Inflammatory macrophage treated with lipopolysaccharide for 4 hours (primary cell): ENCODE measurements at regions not wholly inside any gene's neighbourhood (a gene's known extent, or its start where the extent isn't known, plus 50 kb on each side); places are given as distances from the start of the nearest gene placed in this dataset.
"Not testable (repeated sequence)": the region's sequence is repeated elsewhere in the genome, so short reads cannot be mapped to it uniquely, and the experiment has no call there.

Source experiments
- DNase-seq: peaks from one replicate; pipeline ENCODE4 v3.0.0-alpha.2; 2020

DNA sequence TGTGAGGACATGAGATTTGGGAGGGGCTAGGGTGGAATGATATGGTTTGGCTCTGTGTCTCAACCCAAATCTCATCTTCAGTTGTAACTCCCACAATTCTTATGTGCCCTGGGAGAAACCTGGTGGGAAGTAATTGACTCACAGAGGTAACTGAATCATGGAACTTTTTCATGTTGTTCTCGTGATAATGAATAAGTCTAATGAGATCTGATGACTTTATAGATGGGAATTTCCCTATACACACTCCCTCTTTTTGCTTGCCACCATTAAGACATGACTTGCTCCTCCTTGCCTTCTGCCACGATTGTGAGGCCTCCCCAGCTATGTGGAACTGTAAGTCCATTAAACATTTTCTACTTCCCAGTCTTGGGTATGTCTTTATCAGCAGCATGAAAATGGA lies 253.2 kb upstream of the GK2 start:
- no peak for DNase-seq

GRCh38 chr4:79659308-79659870 lies 251.4 kb upstream of the GK2 start:
- not testable (repeated sequence) for DNase-seq

DNA sequence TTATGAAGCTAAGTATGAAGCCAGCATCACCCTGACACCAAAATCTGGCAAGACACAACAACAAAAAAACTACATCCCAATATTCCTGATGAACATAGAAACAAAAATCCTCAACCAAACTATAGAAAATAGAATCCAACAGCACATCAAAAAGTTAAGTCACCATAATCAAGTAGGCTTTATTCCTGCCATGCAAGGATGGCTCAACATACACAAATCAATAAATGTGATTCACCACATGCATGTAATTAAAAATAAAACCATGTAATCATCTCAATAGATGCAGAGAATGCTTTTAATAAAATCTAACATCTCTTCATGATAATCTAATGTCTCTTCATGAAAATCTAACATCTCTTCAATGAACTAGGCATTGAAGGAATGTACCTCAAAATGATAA lies 249.4 kb upstream of the GK2 start:
- no peak for DNase-seq

DNA sequence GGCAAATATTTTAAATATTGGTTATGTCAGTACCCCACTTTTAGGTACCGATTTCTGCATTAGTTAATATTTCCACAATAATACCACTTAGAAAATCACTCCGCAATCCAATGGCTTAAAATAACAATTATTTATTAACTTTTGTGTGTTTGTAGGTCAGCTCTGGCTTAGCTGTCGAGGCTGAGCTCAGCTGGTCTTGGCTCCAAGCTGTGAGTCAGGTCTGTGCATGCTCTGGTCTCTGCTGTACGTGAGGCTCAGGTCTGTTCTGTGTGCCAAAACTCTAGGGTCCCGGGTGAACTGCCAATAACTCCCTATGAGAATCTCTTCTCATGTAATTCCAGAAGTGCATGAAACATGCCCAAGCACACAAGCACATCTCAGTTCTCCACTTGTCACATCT lies 245.8 kb upstream of the GK2 start:
- no peak for DNase-seq

DNA sequence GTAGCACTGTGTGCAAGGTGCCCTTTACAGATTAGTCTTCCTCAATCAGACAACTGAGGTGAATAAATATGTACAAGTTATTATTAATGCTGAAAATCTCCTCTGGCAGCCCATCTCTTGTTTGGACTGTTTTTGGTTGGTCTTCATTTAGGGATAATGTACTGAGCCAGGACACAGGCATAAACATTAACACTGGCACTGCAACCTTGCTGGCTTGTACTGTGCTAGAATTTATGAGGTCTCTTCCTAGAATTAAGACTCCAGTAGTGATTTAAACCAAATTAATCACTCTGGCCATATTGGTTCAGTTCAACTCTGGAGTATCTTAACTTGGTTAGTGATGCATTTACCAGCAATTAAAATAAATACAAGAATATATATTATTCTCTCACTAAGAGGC lies 244.7 kb upstream of the GK2 start:
- DNase-seq: no peak

GRCh38 chr4:79652232-79652631 lies 244.2 kb upstream of the GK2 start:
- no peak for DNase-seq

GRCh38 chr4:79651456-79651855 lies 243.4 kb upstream of the GK2 start:
- no peak for DNase-seq

DNA sequence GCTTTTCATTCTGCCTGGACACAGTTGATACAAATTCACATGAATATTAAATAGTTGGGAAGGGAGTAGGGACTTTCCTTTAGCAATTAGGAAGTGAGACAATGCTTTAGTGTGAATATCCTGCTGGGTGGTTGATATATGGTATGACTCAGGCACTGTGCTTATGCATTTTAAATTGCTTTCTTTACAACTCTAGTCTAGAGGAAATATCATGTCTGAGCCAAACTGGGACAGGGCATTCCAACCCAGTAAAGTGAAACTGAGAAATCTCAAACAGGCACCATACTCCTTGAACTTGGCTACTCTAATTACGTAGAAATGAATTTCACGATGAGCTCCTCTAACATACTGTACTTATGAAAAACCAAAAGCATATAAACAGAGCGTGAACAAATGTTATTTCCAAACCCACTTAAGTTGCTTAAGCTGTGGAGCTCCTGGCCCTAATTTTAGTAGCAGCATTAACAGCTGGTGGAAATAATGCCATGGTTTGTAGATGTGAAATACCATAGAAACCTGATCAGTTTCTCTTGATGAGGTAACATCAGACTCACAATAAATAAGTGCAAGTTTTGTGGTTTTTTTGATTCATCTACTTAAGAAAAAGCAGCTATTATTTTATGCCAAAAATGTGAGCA lies 242.9 kb upstream of the GK2 start:
- peak; percentile 40 for DNase-seq

DNA sequence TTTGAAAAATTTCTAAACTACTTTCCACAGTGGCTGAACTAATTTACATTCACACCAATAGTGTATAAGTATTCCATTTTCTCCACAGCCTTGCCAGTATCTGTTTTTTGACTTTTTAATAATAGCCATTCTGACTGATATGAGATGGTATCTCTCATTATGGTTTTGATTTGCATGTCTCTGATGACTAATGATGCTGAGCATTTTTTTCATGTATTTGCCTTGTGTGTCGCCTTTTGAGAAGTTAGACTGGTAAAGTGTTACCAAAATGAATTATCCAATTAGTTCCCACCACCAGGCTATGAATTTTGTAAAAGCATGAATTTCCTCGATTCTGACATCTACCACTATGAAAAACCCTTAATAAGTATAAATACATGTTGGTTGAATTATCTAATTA lies 242.2 kb upstream of the GK2 start:
- DNase-seq: no peak

GRCh38 chr4:79645942-79646341 lies 237.9 kb upstream of the GK2 start:
- DNase-seq: no peak

GRCh38 chr4:79638735-79639134 lies 230.7 kb upstream of the GK2 start:
- DNase-seq: no peak

GRCh38 chr4:79636991-79637390 lies 229.0 kb upstream of the GK2 start:
- no peak for DNase-seq

DNA sequence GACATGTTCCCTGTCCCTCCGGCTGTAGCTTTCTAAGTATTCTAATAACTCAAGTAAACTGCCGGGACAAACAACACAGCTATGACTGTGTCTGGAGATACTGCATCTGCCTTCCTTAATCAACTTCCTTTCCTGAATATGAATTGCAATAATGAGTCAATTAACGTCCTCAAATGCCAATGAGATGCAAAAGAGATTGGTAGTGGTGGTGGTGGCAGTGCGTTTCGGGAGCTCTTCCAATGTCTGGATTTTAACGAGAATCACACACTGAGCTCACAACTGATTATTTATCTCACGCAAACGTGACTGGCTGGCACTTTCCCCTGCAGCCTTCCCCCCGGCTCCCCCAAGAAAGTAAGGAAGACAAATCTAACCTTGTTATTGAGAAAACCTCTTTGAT lies 226.1 kb upstream of the GK2 start:
- DNase-seq: no peak

DNA sequence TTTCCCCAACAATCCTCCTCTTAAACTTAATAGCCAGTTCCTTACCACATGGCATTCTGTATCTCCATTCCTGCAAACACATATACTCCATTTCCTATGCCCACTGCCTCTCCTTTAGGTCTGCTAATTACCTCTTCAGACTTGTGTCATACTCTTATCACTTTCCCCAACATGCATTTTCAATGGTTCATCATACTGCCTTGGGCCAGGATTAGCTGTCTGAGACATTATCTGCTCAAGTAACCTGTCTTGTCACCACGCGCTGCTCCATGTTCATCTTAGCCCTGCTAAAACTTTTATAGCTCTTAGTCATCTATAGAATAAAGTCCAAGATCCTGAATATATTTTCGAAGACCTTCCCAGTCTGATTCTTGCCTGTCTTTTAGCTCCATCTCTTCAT lies 224.1 kb upstream of the GK2 start:
- DNase-seq: no peak

GRCh38 chr4:79626611-79627010 lies 218.6 kb upstream of the GK2 start:
- no peak for DNase-seq

DNA sequence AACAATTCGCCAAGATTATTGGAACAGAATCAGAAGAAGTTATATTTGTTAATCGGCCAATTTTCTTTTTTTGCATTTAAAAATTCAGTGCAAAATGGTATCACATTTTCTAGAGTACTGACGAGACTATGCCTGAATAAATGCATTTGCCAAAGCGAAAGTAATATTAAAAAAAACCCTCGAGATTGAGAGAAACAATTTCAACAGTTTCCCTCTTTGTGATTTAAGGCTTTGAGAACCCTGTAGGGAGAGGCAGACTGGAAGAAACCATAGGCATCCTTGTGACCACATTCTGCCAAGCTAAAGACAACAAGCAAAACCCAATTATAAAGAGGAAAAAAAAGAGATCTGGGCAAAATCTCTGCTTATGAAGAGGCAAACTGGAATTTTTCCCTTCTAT lies 218.1 kb upstream of the GK2 start:
- no peak for DNase-seq

GRCh38 chr4:79625361-79625760 lies 217.3 kb upstream of the GK2 start:
- DNase-seq: no peak

- no peak for DNase-seq
These were observed 215.2 kb upstream of the GK2 start for GRCh38 chr4:79623021-79623870.

DNA sequence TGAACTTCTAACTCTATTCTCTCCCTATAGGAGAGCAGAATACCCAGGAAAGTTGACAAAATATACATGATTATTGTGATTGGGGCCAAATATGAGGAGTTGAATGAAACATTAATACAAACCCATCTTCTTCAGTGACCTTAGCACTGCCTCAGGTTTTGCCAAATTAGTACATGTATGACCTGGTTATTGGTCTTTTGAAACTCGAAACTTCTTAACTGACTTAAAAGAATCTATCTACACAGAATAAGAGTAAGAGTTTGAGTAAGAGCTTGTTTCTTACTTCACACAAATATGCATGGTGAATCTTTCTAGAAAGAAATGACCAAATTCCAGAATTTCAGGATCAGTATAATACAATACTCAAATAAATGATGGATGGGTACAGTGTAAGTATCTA lies 213.0 kb upstream of the GK2 start:
- DNase-seq: no peak

- DNase-seq: no peak
These were observed 212.6 kb upstream of the GK2 start for GRCh38 chr4:79620617-79621016.

- DNase-seq: no peak
These were observed 205.4 kb upstream of the GK2 start for GRCh38 chr4:79613269-79613935.

DNA sequence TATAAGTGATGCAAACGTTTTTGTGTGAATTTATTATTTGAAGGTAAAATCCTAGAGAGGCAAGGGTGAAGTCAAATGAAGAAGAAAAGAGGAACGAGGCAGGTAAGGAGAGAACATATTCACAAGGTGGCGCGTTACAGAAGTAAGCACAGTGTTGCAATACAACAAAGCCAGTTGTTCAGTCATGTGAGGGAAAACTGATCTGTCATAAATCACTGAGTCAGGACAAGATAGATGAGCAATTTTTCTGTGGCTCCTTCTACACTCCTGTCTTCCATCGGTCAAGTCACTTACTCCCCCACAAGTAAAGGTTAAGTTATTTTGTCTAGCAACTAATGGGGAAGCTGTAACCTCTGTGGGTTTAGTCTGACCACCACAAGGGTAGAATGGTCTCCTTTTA lies 203.0 kb upstream of the GK2 start:
- no peak for DNase-seq

DNA sequence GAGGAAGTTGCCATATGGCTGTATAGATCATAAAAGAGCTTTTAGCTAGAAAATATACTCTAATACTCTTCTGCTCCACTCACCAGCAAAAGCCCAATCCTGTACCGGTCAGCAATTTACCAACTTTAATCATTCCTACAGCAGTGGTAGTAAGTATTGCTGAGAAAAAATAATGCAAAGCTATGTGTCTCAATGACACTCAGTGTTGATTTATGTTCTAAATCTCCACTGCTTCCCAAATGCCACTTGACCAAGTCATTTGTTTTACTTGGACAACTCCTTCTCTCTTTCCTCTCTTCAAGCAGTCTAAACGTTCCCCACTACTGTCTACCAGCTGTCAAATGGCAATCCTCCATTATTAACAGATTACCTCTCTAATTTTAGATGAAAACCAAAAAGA lies 201.8 kb upstream of the GK2 start:
- no peak for DNase-seq

GRCh38 chr4:79607979-79608378 lies 200.0 kb upstream of the GK2 start:
- DNase-seq: no peak
